ENCODE measurements at regions not wholly inside any gene's neighbourhood (a gene's known extent, or its start where the extent isn't known, plus 50 kb on each side); places are given as distances from the start of the nearest gene placed in this dataset.

DNA sequence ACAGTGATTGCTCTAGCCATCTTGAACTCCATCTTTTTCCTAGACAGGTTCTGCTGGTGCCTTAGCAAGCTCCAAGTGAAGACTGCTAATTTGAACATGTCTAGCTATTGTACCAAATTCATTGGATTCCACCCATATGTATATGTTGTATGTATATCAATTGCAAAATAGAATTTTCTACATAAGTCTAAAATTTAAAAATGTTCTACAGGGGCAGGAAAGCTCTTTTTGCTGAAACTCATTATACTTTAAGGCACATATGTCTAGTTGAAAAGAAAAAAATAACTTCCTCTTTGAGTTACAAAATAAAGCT lies 845.3 kb downstream of the MCTP2 start:
- no peak overlapping the region for H3K23ac ChIP-seq (ENCODE audit: insufficient read length)
- no peak overlapping the region for H4K8ac ChIP-seq (ENCODE audit: extremely low read depth, insufficient read depth, low read length)
- CTCF ChIA-PET (ENCODE audit: partially characterized antibody): interaction anchor here (1.2 kb wide), 1 partner anchor 17 kb away, joined by 3 read pairs; no protein-coding TSS in a partner anchor
- no peak overlapping the region for H3K56ac ChIP-seq (replicated peaks; ENCODE audit: insufficient read length, low read depth, low read length)
- H3K27me3 ChIP-seq (replicated peaks in 1 of 4; ENCODE audit: control insufficient read depth in 3 of 4, extremely low read depth in 1 of 4, insufficient read depth in 3 of 4, low read length in 3 of 4): no peaks in the 10 kb centered on the region
- no peak overlapping the region for H2BK5ac ChIP-seq (ENCODE audit: low read depth, low read length)
- no peaks in the 10 kb centered on the region for H4K20me1 ChIP-seq (replicated peaks in 1 of 2; ENCODE audit: control insufficient read depth in 1 of 2, insufficient read depth in 2 of 2, low read length in 2 of 2)
- no peak overlapping the region for H3K4ac ChIP-seq (replicated peaks; ENCODE audit: insufficient read length, low read depth, low read length)
- DNase-seq (ENCODE audit: low read depth in 1 of 2, low spot score in 2 of 2) (no peak), FAIRE-seq (no peak)
- H3K18ac ChIP-seq (ENCODE audit: extremely low read depth, low read length): no peak overlapping the region
- H2AK5ac ChIP-seq (ENCODE audit: low read depth, low read length): no peak overlapping the region
- H2BK120ac ChIP-seq (replicated peaks; ENCODE audit: low read depth, low read length): no peak overlapping the region
- no peak overlapping the region for H3K9ac ChIP-seq (replicated peaks in 1 of 4; ENCODE audit: extremely low read depth in 1 of 4, low read depth in 3 of 4, low read length in 3 of 4)
- no peak overlapping the region for H3K4me2 ChIP-seq (ENCODE audit: insufficient read depth in 1 of 2, low read depth in 2 of 2, low read length in 2 of 2)
- no peak overlapping the region for H3K4me3 ChIP-seq (ENCODE audit: extremely low read depth in 1 of 4, insufficient read depth in 2 of 4, low read depth in 3 of 4, low read length in 4 of 4)
- H4K91ac ChIP-seq (replicated peaks; ENCODE audit: insufficient read length, low read length): no peak overlapping the region
- H3K27ac ChIP-seq (ENCODE audit: low read depth, low read length): no peak overlapping the region
- no peak overlapping the region for H2BK15ac ChIP-seq (ENCODE audit: low read length)
- no peak overlapping the region for H2BK20ac ChIP-seq (ENCODE audit: low read length)
- H3K4me1 ChIP-seq (replicated peaks in 1 of 4; ENCODE audit: control insufficient read depth in 3 of 4, insufficient read depth in 4 of 4, low read length in 3 of 4): no peaks in the 10 kb centered on the region
- H3K79me1 ChIP-seq (ENCODE audit: low read depth, low read length): no peaks in the 10 kb centered on the region
- H2BK12ac ChIP-seq (ENCODE audit: low read depth, low read length): no peak overlapping the region
- H3K79me2 ChIP-seq (ENCODE audit: control insufficient read depth in 1 of 2, insufficient read depth in 2 of 2, low read length in 2 of 2): no peaks in the 10 kb centered on the region
- no peaks in the 10 kb centered on the region for H3K9me3 ChIP-seq (ENCODE audit: insufficient read depth in 2 of 2, low read depth in 1 of 2, low read length in 1 of 2)
- H2AFZ ChIP-seq (ENCODE audit: low read length): no peak overlapping the region
- no peak overlapping the region for H4K5ac ChIP-seq (ENCODE audit: insufficient read length, low read depth, low read length)
- no peaks in the 10 kb centered on the region for H3K36me3 ChIP-seq (ENCODE audit: control insufficient read depth in 2 of 4, insufficient read depth in 4 of 4, low read length in 3 of 4)
- H3K14ac ChIP-seq (ENCODE audit: insufficient read length): no peak overlapping the region
- H3K23me2 ChIP-seq (ENCODE audit: low read depth, low read length): no peaks in the 10 kb centered on the region
- POLR2A ChIA-PET (ENCODE audit: partially characterized antibody): no interaction called here
- TF ChIP-seq RAD21 (IDR thresholded peaks at IDR 0.05 in 1 of 2, conservative IDR thresholded peaks at IDR 0.05 in 1 of 2; ENCODE audit: low read depth in 2 of 2, low read length in 2 of 2): no peak
- TF ChIP-seq CHD2 (IDR thresholded peaks at IDR 0.05; ENCODE audit: low read length): no peak
- no peak for TF ChIP-seq HDAC6 (IDR thresholded peaks at IDR 0.05; ENCODE audit: low read depth, low read length)
- no peak for TF ChIP-seq TAF7 (optimal IDR thresholded peaks at IDR 0.05; ENCODE audit: borderline replicate concordance, low read depth, low read length)
- TF ChIP-seq KDM5A (IDR thresholded peaks at IDR 0.05; ENCODE audit: low read length): no peak

Data from H1 (cell line).